Gastrocnemius medialis (tissue), 4 donors: ENCODE measurements at regions not wholly inside any gene's neighbourhood (a gene's known extent, or its start where the extent isn't known, plus 50 kb on each side); places are given as distances from the start of the nearest gene placed in this dataset.

Experiments
- ATAC-seq, 2 donors: fragments of 150-250 bp; one replicate each; pipeline ENCODE4 v1.9.1; 2016
- DNase-seq, 2 donors: peaks; one replicate each; pipeline ENCODE4 v3.0.0-alpha.2; 2019
- H3K27ac ChIP-seq, 4 donors: fragments of 200-600 bp; sonication (generic); 1 replicate in 1 of 4; 2 replicates in 3 of 4; pipeline ENCODE4 v1.5.1; 2016 to 2018; ENCODE audit warnings: mild to moderate bottlenecking in 2 of 4, moderate library complexity in 1 of 4
- H3K27me3 ChIP-seq, 3 donors: fragments of 200-600 bp; sonication (generic) in 2 of 3; 1 replicate in 1 of 3; 2 replicates in 2 of 3; pipeline versions ENCODE4 v1.5.1 to v1.6.0; 2016 to 2019; ENCODE audit warnings: mild to moderate bottlenecking in 1 of 3, moderate library complexity in 1 of 3
- H3K36me3 ChIP-seq, 2 donors: fragments of 200-600 bp; sonication (generic) in 1 of 2; one replicate each; pipeline ENCODE4 v1.5.1; 2017 to 2018
- H3K4me1 ChIP-seq, 2 donors: fragments of 200-600 bp; sonication (generic) in 1 of 2; one replicate each; pipeline ENCODE4 v1.5.1; 2016 to 2017; ENCODE audit warnings: mild to moderate bottlenecking in 2 of 2
- H3K4me3 ChIP-seq, 4 donors: fragments of 200-600 bp; sonication (generic) in 3 of 4; 1 replicate in 1 of 4; 2 replicates in 3 of 4; pipeline ENCODE4 v1.5.1; 2016 to 2019; ENCODE audit warnings: mild to moderate bottlenecking in 2 of 4
- H3K9me3 ChIP-seq, 3 donors: fragments of 200-600 bp; sonication (generic) in 2 of 3; 1 replicate in 1 of 3; 2 replicates in 2 of 3; pipeline ENCODE4 v1.5.1; 2016 to 2019
- CTCF ChIP-seq, 5 experiments: fragments of 450-650 bp in 3 of 5; fragments of 200-600 bp in 2 of 5; sonication (generic) in 2 of 5; IDR thresholded peaks in 4 of 5; conservative IDR thresholded peaks in 1 of 5; 1 replicate in 4 of 5; 2 replicates in 1 of 5; pipeline ENCODE4 v1.5.1; 2016 to 2019; ENCODE audit warnings: antibody characterized with exemption in 5 of 5, mild to moderate bottlenecking in 3 of 5, moderate library complexity in 3 of 5
- POLR2A ChIP-seq, 2 donors: fragments of 450-650 bp; IDR thresholded peaks; one replicate each; pipeline ENCODE4 v1.6.1; 2017; ENCODE audit warnings: antibody characterized with exemption in 2 of 2, mild to moderate bottlenecking in 2 of 2, moderate library complexity in 2 of 2
- in situ Hi-C, 4 donors: fragments of 200-750 bp; cut with MboI; loops; one replicate each; pipeline versions ENCODE4 v1.15.0 to v1.8.0; 2017; ENCODE audit warnings: low sequenced_read_pairs in 4 of 4
- intact Hi-C: fragments of 100-400 bp; cut with DNase I; formaldehyde crosslinking; loops from one replicate; pipeline ENCODE4 v1.15.1; 2023; ENCODE audit warnings: low total_unique reads

- ATAC-seq, result no peak
- no peaks in the 10 kb centered on the region for H3K4me1 ChIP-seq
- H3K4me3 ChIP-seq, result no peak overlapping the region
- H3K9me3 ChIP-seq, result no peaks in the 10 kb centered on the region
- TF ChIP-seq POLR2A (IDR thresholded peaks at IDR 0.05), result no peak
- TF ChIP-seq CTCF (IDR thresholded peaks at IDR 0.05 in 4 of 5, conservative IDR thresholded peaks at IDR 0.05 in 1 of 5), result no peak
- DNase-seq, result no peak
- no peaks in the 10 kb centered on the region for H3K36me3 ChIP-seq
- H3K27me3 ChIP-seq, result no peaks in the 10 kb centered on the region
- in situ Hi-C loops (no loop called here), intact Hi-C loops (no loop called here)
- no peak overlapping the region for H3K27ac ChIP-seq
These were observed 1574.2 kb upstream of the ACVR2A start for GRCh38 chr2:146270618-146271017.

GRCh38 chr2:146267093-146267492 is 1577.7 kb upstream of the ACVR2A start:
- Histone ChIP-seq H3K9me3 (no peaks in the 10 kb centered on the region), H3K4me3 (no peak overlapping the region), H3K27me3 (no peaks in the 10 kb centered on the region), H3K27ac (no peak overlapping the region), H3K36me3 (no peaks in the 10 kb centered on the region), H3K4me1 (no peaks in the 10 kb centered on the region)
- intact Hi-C loops, result no loop called here
- in situ Hi-C loops, result no loop called here
- no peak for ATAC-seq
- no peak for TF ChIP-seq CTCF (IDR thresholded peaks at IDR 0.05 in 4 of 5, conservative IDR thresholded peaks at IDR 0.05 in 1 of 5)
- TF ChIP-seq POLR2A (IDR thresholded peaks at IDR 0.05), result no peak
- DNase-seq, result no peak

- H3K9me3 ChIP-seq, result no peaks in the 10 kb centered on the region
- intact Hi-C loops, result no loop called here
- no peak overlapping the region for H3K4me3 ChIP-seq
- no peaks in the 10 kb centered on the region for H3K36me3 ChIP-seq
- no peak overlapping the region for H3K27ac ChIP-seq
- H3K4me1 ChIP-seq, result no peaks in the 10 kb centered on the region
- ATAC-seq, result no peak
- DNase-seq, result no peak
- in situ Hi-C loops, result no loop called here
- TF ChIP-seq POLR2A (IDR thresholded peaks at IDR 0.05), result no peak
- TF ChIP-seq CTCF (IDR thresholded peaks at IDR 0.05 in 4 of 5, conservative IDR thresholded peaks at IDR 0.05 in 1 of 5), result no peak
- H3K27me3 ChIP-seq, result no peaks in the 10 kb centered on the region
These were observed 1579.2 kb upstream of the ACVR2A start for GRCh38 chr2:146265656-146266055.

GRCh38 chr2:146262606-146263005 is 1582.2 kb upstream of the ACVR2A start:
- no peaks in the 10 kb centered on the region for H3K27me3 ChIP-seq
- no peaks in the 10 kb centered on the region for H3K9me3 ChIP-seq
- no peak for TF ChIP-seq CTCF (IDR thresholded peaks at IDR 0.05 in 4 of 5, conservative IDR thresholded peaks at IDR 0.05 in 1 of 5)
- TF ChIP-seq POLR2A (IDR thresholded peaks at IDR 0.05), result no peak
- H3K4me3 ChIP-seq, result no peak overlapping the region
- H3K4me1 ChIP-seq, result no peaks in the 10 kb centered on the region
- DNase-seq, result no peak
- H3K27ac ChIP-seq, result no peak overlapping the region
- no peaks in the 10 kb centered on the region for H3K36me3 ChIP-seq
- intact Hi-C loops (no loop called here), in situ Hi-C loops (no loop called here)
- no peak for ATAC-seq

GRCh38 chr2:146260551-146260950 is 1584.3 kb upstream of the ACVR2A start:
- ATAC-seq (no peak), DNase-seq (no peak)
- no peak overlapping the region for H3K27ac ChIP-seq
- intact Hi-C loops (no loop called here), in situ Hi-C loops (no loop called here)
- no peaks in the 10 kb centered on the region for H3K36me3 ChIP-seq
- no peaks in the 10 kb centered on the region for H3K9me3 ChIP-seq
- no peak overlapping the region for H3K4me3 ChIP-seq
- no peaks in the 10 kb centered on the region for H3K27me3 ChIP-seq
- H3K4me1 ChIP-seq, result no peaks in the 10 kb centered on the region
- TF ChIP-seq CTCF (IDR thresholded peaks at IDR 0.05 in 4 of 5, conservative IDR thresholded peaks at IDR 0.05 in 1 of 5) (no peak), POLR2A (IDR thresholded peaks at IDR 0.05) (no peak)
